Endothelial cell of umbilical vein (primary cell): ENCODE measurements at regions not wholly inside any gene's neighbourhood (a gene's known extent, or its start where the extent isn't known, plus 50 kb on each side); places are given as distances from the start of the nearest gene placed in this dataset.

ENCODE experiments used
- BruUV-seq: library from RNA; stranded (reverse); fragments of 400-500 nt; replicated peaks from 2 replicates; lab custom pipeline; 2021; lab: Mats Ljungman, UMichigan
- CTCF ChIA-PET: fragments of 300-600, 350-600 bp; sonication (Branson Sonifier 250); formaldehyde crosslinking; loops from one replicate; lab custom pipeline; 2021; ENCODE audit warnings: antibody characterized with exemption, inconsistent platforms; lab: Charles Lee
- POLR2A ChIA-PET: fragments of 300-600, 350-600 bp; sonication (Branson Sonifier 250); formaldehyde crosslinking; loops from one replicate; lab custom pipeline; 2021; ENCODE audit warnings: antibody characterized with exemption, inconsistent platforms; lab: Charles Lee
- DNase-seq: peaks from one replicate; pipeline ENCODE4 v3.0.0-alpha.2; 2011; ENCODE audit warnings: low read depth, low spot score
- FAIRE-seq: peaks from 2 replicates; lab custom pipeline; 2011; peaks lifted over from hg19 to GRCh38; lab: Jason Lieb, UNC
- H2AFZ ChIP-seq: 2 replicates; pipeline ENCODE4 v1.6.0; 2012; ENCODE audit warnings: low read depth, low read length, control low read depth, inconsistent platforms
- H3K27ac ChIP-seq: 2 replicates; pipeline ENCODE4 v1.5.1; 2011; ENCODE audit warnings: low read depth, mild to moderate bottlenecking, control low read depth, low read length, moderate library complexity; ENCODE audit not compliant: insufficient read depth
- H3K27me3 ChIP-seq, 2 experiments: 2 replicates each; pipeline versions ENCODE4 v1.6.0 to v1.6.1; 2011; ENCODE audit warnings: low read length in 2 of 2, mixed read lengths in 1 of 2; ENCODE audit not compliant: control insufficient read depth in 2 of 2, insufficient read depth in 2 of 2
- H3K36me3 ChIP-seq, 2 experiments: 2 replicates in 1 of 2; 3 replicates in 1 of 2; pipeline ENCODE4 v1.5.1; 2011; ENCODE audit warnings: low read length in 2 of 2, mild to moderate bottlenecking in 1 of 2, moderate library complexity in 1 of 2; ENCODE audit not compliant: control insufficient read depth in 2 of 2, insufficient read depth in 2 of 2; ENCODE audit errors: extremely low read depth in 1 of 2
- H3K4me1 ChIP-seq: 3 replicates; pipeline ENCODE4 v1.5.1; 2011; ENCODE audit warnings: mild to moderate bottlenecking, low read length; ENCODE audit not compliant: control insufficient read depth, insufficient read depth; ENCODE audit errors: extremely low read depth
- H3K4me2 ChIP-seq: 2 replicates; pipeline ENCODE4 v1.6.1; 2011; ENCODE audit warnings: low read length, control low read depth, mixed read lengths; ENCODE audit not compliant: insufficient read depth
- H3K4me3 ChIP-seq, 3 experiments: fragments of 200-600 bp in 1 of 3; sonication (generic), shearing (Covaris generic) in 1 of 3; replicated peaks in 1 of 3; 2 replicates each; pipeline ENCODE4 v1.5.1; 2011 to 2016; ENCODE audit warnings: control low read depth in 3 of 3, low read length in 3 of 3, mild to moderate bottlenecking in 2 of 3, inconsistent platforms in 1 of 3, low read depth in 1 of 3, moderate library complexity in 1 of 3; ENCODE audit not compliant: insufficient read depth in 1 of 3
- H3K79me2 ChIP-seq: 2 replicates; pipeline ENCODE4 v1.6.0; 2012; ENCODE audit warnings: low read length, inconsistent platforms; ENCODE audit not compliant: control insufficient read depth, insufficient read depth
- H3K9ac ChIP-seq: replicated peaks from 2 replicates; pipeline ENCODE3; 2011; ENCODE audit warnings: low read length, control low read depth; ENCODE audit not compliant: insufficient read depth; ENCODE audit errors: extremely low read depth
- H3K9me1 ChIP-seq: replicated peaks from 3 replicates; pipeline ENCODE4 v1.6.0; 2011; ENCODE audit warnings: mild to moderate bottlenecking, low read length; ENCODE audit not compliant: control insufficient read depth, insufficient read depth; ENCODE audit errors: extremely low read depth
- H3K9me3 ChIP-seq: replicated peaks from 2 replicates; pipeline ENCODE4 v1.5.1; 2012; ENCODE audit warnings: low read length, inconsistent platforms; ENCODE audit not compliant: control insufficient read depth, insufficient read depth
- H4K20me1 ChIP-seq: replicated peaks from 2 replicates; pipeline ENCODE3; 2011; ENCODE audit warnings: mild to moderate bottlenecking, low read length; ENCODE audit not compliant: control insufficient read depth, insufficient read depth; ENCODE audit errors: extremely low read depth
- CTCF ChIP-seq, 2 donors: IDR thresholded peaks; 1 replicate in 1 of 2; 2 replicates in 1 of 2; pipeline ENCODE4 v1.5.1; 2011; ENCODE audit warnings: low read length in 2 of 2, mild to moderate bottlenecking in 2 of 2, moderate library complexity in 2 of 2, control low read depth in 1 of 2, inconsistent platforms in 1 of 2, low read depth in 1 of 2; ENCODE audit not compliant: insufficient read depth in 1 of 2; ENCODE audit errors: extremely low read depth in 1 of 2
- EZH2 ChIP-seq: IDR thresholded peaks from 2 replicates; pipeline ENCODE4 v1.6.1; 2012; ENCODE audit warnings: borderline replicate concordance, low read depth, mild to moderate bottlenecking, moderate library complexity, low read length, inconsistent platforms; ENCODE audit not compliant: severe bottlenecking
- FOS ChIP-seq: IDR thresholded peaks from 2 replicates; pipeline ENCODE4 v1.6.1; 2011; ENCODE audit warnings: mild to moderate bottlenecking, low read length, moderate library complexity, borderline replicate concordance; ENCODE audit not compliant: insufficient read depth
- GATA2 ChIP-seq: IDR thresholded peaks from 2 replicates; pipeline ENCODE4 v1.7.0; 2011; ENCODE audit warnings: low read depth, mild to moderate bottlenecking, moderate library complexity, mixed read lengths, low read length; ENCODE audit not compliant: insufficient read length, insufficient read depth
- JUN ChIP-seq: IDR thresholded peaks from 2 replicates; pipeline ENCODE4 v1.6.1; 2011; ENCODE audit warnings: borderline replicate concordance, low read depth; ENCODE audit not compliant: insufficient read length, insufficient read depth
- MYC ChIP-seq: IDR thresholded peaks from one replicate; pipeline ENCODE4 v1.6.1; 2011; ENCODE audit warnings: mild to moderate bottlenecking, low read depth, low read length
- POLR2A ChIP-seq: IDR thresholded peaks from 2 replicates; pipeline ENCODE4 v1.6.1; 2012; ENCODE audit warnings: low read depth, mild to moderate bottlenecking, control low read depth, low read length
- POLR2AphosphoS5 ChIP-seq: IDR thresholded peaks from 2 replicates; pipeline ENCODE4 v1.6.1; 2012; ENCODE audit warnings: low read depth, mild to moderate bottlenecking, control low read depth, low read length, moderate library complexity; ENCODE audit not compliant: insufficient read depth
- dilution Hi-C: fragments of 300-500 bp; cut with MboI; formaldehyde crosslinking; loops from one replicate; pipeline ENCODE4 v1.15.0; 2019; ENCODE audit warnings: low sequenced_read_pairs; ENCODE audit not compliant: extremely low pct_ligation_motif_present
- intact Hi-C: fragments of 100-400 bp; cut with micrococcal nuclease; formaldehyde crosslinking; loops from one replicate; pipeline ENCODE4 v1.10.0; 2022
- TF ChIP-seq, protein P1 (sequence below): IDR thresholded peaks from 2 replicates; pipeline ENCODE4 v1.6.1; 2011; ENCODE audit not compliant: insufficient read depth, insufficient read length

DNA sequence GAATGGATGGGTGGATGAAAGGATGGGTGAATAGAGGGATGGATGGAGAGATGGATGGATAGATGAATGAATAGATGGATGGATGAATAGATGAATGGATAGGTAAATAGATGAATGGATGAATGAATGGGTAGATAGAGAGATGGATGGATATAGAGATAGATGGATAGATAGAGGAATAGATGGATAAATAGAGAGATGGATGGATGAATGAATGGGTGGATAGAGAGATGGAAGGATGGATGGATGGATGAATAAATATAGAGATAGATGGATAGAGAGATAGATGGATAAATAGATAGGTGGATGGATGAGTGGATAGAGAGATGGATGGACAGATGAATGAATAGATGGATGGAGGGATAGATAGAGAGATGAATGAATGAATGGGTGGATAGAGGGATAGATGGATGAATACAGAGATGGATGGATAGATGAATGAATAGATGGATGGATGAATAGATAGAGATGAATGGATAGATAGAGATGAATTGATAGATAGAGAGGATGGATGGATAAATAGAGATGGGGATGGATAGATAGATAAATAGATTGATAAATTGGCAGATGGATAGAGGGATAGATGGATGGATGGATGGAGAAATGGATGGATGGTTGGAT is 106.7 kb upstream of the SOX1 start:
- Histone ChIP-seq H3K27me3 (no peaks in the 10 kb centered on the region), H3K36me3 (no peaks in the 10 kb centered on the region), H3K27ac (no peak overlapping the region), H3K9ac (no peak overlapping the region), H3K9me1 (no peaks in the 10 kb centered on the region), H3K4me1 (no peaks in the 10 kb centered on the region), H3K79me2 (no peaks in the 10 kb centered on the region), H3K4me3 (no peak overlapping the region), H2AFZ (no peak overlapping the region), H3K9me3 (peaks cover 4% of the 10 kb centered on the region), H3K4me2 (no peak overlapping the region), H4K20me1 (no peaks in the 10 kb centered on the region)
- dilution Hi-C loops (no loop called here), intact Hi-C loops (no loop called here)
- CTCF ChIA-PET = no interaction called here
- FAIRE-seq = no peak
- TF ChIP-seq FOS (no peak), POLR2A (no peak), GATA2 (no peak), EZH2 (no peak), JUN (no peak)
- POLR2A ChIA-PET = no interaction called here
- no TSS peak for BruUV-seq
- no peak for DNase-seq

DNA sequence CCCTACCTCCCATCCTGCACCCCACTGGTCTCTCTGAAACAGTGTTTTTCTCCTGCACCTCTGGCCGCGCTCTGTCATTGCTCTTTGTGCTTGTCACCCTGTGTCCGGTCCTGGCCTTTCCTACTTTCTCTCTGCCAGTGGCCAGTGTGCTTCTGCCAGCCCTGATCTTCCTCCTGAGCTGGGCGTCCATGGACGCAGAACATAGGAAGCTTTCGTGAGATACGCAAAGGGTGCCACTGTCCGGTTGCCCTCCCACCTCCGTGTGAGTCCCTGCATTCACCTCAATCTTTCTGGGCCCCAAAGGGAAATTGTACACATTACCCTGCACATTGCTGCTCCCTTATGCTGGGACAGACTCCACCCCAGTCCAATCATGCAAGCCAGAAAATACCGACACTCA is 105.7 kb upstream of the SOX1 start:
- Histone ChIP-seq H2AFZ (no peak overlapping the region), H3K79me2 (no peaks in the 10 kb centered on the region), H3K9ac (no peak overlapping the region), H3K27me3 (no peaks in the 10 kb centered on the region), H3K27ac (no peak overlapping the region), H3K9me3 (peaks cover 4% of the 10 kb centered on the region), H3K9me1 (no peaks in the 10 kb centered on the region), H3K4me1 (no peaks in the 10 kb centered on the region), H4K20me1 (no peaks in the 10 kb centered on the region), H3K36me3 (no peaks in the 10 kb centered on the region), H3K4me2 (no peak overlapping the region), H3K4me3 (no peak overlapping the region)
- FAIRE-seq = no peak
- ChIA-PET POLR2A (no interaction called here), CTCF (no interaction called here)
- DNase-seq = no peak
- BruUV-seq = no TSS peak
- no peak for TF ChIP-seq POLR2AphosphoS5
- TF ChIP-seq POLR2A = no peak
- TF ChIP-seq MYC = no peak
- TF ChIP-seq, protein P1, sequence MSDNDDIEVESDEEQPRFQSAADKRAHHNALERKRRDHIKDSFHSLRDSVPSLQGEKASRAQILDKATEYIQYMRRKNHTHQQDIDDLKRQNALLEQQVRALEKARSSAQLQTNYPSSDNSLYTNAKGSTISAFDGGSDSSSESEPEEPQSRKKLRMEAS = no peak
- no peak for TF ChIP-seq GATA2
- no peak for TF ChIP-seq EZH2
- no peak for TF ChIP-seq FOS
- TF ChIP-seq JUN = no peak
- no peak for TF ChIP-seq CTCF (IDR thresholded peaks at IDR 0.05; ENCODE audit: extremely low read depth in 1 of 2, insufficient read depth in 1 of 2, low read depth in 1 of 2, low read length in 2 of 2)
- dilution Hi-C loops (no loop called here), intact Hi-C loops (no loop called here)
